ENCODE measurements at regions not wholly inside any gene's neighbourhood (a gene's known extent, or its start where the extent isn't known, plus 50 kb on each side); places are given as distances from the start of the nearest gene placed in this dataset.
"Not testable (repeated sequence)": the region's sequence is repeated elsewhere in the genome, so short reads cannot be mapped to it uniquely, and the experiment has no call there.

GRCh38 chr4:170801771-170802170 lies 712.0 kb upstream of the AADAT start:
- DNase-seq (ENCODE audit: low read depth) = no peak

- no peak for DNase-seq (ENCODE audit: low read depth)
Observed at GRCh38 chr4:170794525-170794924, 704.8 kb upstream of the AADAT start.

- not testable (repeated sequence) for DNase-seq (ENCODE audit: low read depth)
Observed at GRCh38 chr4:170788540-170789051, 698.8 kb upstream of the AADAT start.

GRCh38 chr4:170777663-170778062 lies 687.9 kb upstream of the AADAT start:
- DNase-seq (ENCODE audit: low read depth) = no peak

GRCh38 chr4:170776983-170777382 lies 687.2 kb upstream of the AADAT start:
- no peak for DNase-seq (ENCODE audit: low read depth)

GRCh38 chr4:170775851-170776250 lies 686.1 kb upstream of the AADAT start:
- DNase-seq (ENCODE audit: low read depth) = no peak

GRCh38 chr4:170773709-170774273 lies 684.0 kb upstream of the AADAT start:
- no peak for DNase-seq (ENCODE audit: low read depth)

- DNase-seq (ENCODE audit: low read depth) = no peak
Observed at GRCh38 chr4:170772429-170772828, 682.7 kb upstream of the AADAT start.

- no peak for DNase-seq (ENCODE audit: low read depth)
Observed at GRCh38 chr4:170770664-170771063, 680.9 kb upstream of the AADAT start.

GRCh38 chr4:170769862-170770261 lies 680.1 kb upstream of the AADAT start:
- DNase-seq (ENCODE audit: low read depth) = no peak

GRCh38 chr4:170758988-170759387 lies 669.2 kb upstream of the AADAT start:
- DNase-seq (ENCODE audit: low read depth) = no peak

- DNase-seq (ENCODE audit: low read depth) = no peak
Observed at GRCh38 chr4:170750519-170750918, 660.8 kb upstream of the AADAT start.

GRCh38 chr4:170748975-170749374 lies 659.2 kb upstream of the AADAT start:
- no peak for DNase-seq (ENCODE audit: low read depth)

GRCh38 chr4:170743633-170744032 lies 653.9 kb upstream of the AADAT start:
- DNase-seq (ENCODE audit: low read depth) = no peak

GRCh38 chr4:170741856-170742255 lies 652.1 kb upstream of the AADAT start:
- no peak for DNase-seq (ENCODE audit: low read depth)

- DNase-seq (ENCODE audit: low read depth) = no peak
Observed at GRCh38 chr4:170736710-170737109, 647.0 kb upstream of the AADAT start.

GRCh38 chr4:170729897-170730296 lies 640.1 kb upstream of the AADAT start:
- DNase-seq (ENCODE audit: low read depth) = no peak

GRCh38 chr4:170729236-170729635 lies 639.5 kb upstream of the AADAT start:
- DNase-seq (ENCODE audit: low read depth) = no peak

GRCh38 chr4:170724191-170724590 lies 634.4 kb upstream of the AADAT start:
- DNase-seq (ENCODE audit: low read depth) = no peak

- DNase-seq (ENCODE audit: low read depth) = no peak
Observed at GRCh38 chr4:170723171-170723570, 633.4 kb upstream of the AADAT start.

- DNase-seq (ENCODE audit: low read depth) = no peak
Observed at GRCh38 chr4:170721812-170722373, 632.1 kb upstream of the AADAT start.

- DNase-seq (ENCODE audit: low read depth) = no peak
Observed at GRCh38 chr4:170716868-170717267, 627.1 kb upstream of the AADAT start.

GRCh38 chr4:170705907-170706306 lies 616.2 kb upstream of the AADAT start:
- no peak for DNase-seq (ENCODE audit: low read depth)

- DNase-seq (ENCODE audit: low read depth) = no peak
Observed at GRCh38 chr4:170700064-170700463, 610.3 kb upstream of the AADAT start.

Measured in EH (cell line).